Neural progenitor cell (in vitro differentiated cells): ENCODE measurements at regions not wholly inside any gene's neighbourhood (a gene's known extent, or its start where the extent isn't known, plus 50 kb on each side); places are given as distances from the start of the nearest gene placed in this dataset.

Source experiments
- EZH2 ChIP-seq: fragments of 200-600 bp; sonication (generic); IDR thresholded peaks from 2 replicates; pipeline ENCODE4 v1.6.1; 2017; ENCODE audit warnings: antibody characterized with exemption, mild to moderate bottlenecking, moderate library complexity
- EZH2phosphoT487 ChIP-seq: fragments of 200-600 bp; sonication (generic); IDR thresholded peaks from 2 replicates; pipeline ENCODE4 v1.6.1; 2017; ENCODE audit warnings: antibody characterized with exemption
- TF ChIP-seq, protein P1 (sequence below): fragments of 200-600 bp; sonication (generic); IDR thresholded peaks from 2 replicates; pipeline ENCODE4 v1.5.1; 2017; ENCODE audit warnings: antibody characterized with exemption, mild to moderate bottlenecking

DNA sequence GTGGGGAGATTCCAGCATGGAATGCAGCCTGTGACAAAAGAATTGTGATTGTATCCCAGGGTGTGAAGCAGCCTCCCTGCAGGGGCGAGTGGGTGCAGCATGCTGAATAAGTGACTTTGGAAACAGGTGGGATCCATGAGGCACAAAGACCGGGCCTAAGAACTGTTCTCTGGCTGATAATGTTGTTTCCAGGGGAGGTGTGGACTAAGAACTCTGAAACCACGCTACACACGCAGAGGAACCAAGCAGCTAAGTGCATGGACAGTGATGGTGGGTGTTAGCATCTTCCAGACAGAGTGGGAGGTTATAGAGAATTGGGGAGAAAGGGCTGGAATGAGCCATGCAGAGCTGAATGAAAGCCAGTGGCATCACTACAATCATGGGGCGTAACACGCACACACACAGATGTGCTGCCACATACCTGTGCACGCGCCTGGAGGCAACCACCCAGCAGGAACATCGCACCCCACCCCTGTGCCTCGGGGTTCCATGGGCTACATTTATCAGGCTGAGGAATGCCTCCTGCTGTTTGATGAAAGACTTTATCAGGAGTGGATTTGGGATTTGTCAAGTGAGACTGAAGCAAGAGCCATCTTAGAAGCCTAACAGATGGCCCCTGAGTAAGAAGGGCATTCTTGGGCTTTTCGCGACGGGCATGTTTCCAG, 424.5 kb upstream of the SALL3 start:
- TF ChIP-seq, protein P1, sequence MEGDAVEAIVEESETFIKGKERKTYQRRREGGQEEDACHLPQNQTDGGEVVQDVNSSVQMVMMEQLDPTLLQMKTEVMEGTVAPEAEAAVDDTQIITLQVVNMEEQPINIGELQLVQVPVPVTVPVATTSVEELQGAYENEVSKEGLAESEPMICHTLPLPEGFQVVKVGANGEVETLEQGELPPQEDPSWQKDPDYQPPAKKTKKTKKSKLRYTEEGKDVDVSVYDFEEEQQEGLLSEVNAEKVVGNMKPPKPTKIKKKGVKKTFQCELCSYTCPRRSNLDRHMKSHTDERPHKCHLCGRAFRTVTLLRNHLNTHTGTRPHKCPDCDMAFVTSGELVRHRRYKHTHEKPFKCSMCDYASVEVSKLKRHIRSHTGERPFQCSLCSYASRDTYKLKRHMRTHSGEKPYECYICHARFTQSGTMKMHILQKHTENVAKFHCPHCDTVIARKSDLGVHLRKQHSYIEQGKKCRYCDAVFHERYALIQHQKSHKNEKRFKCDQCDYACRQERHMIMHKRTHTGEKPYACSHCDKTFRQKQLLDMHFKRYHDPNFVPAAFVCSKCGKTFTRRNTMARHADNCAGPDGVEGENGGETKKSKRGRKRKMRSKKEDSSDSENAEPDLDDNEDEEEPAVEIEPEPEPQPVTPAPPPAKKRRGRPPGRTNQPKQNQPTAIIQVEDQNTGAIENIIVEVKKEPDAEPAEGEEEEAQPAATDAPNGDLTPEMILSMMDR = no peak
- TF ChIP-seq EZH2 = no peak
- TF ChIP-seq EZH2phosphoT487 = no peak
